ENCODE measurements at regions not wholly inside any gene's neighbourhood (a gene's known extent, or its start where the extent isn't known, plus 50 kb on each side); places are given as distances from the start of the nearest gene placed in this dataset.
A peak's percentile ranks its signal among the peaks of the same experiment; 100 is the strongest.
"Not testable (repeated sequence)": the region's sequence is repeated elsewhere in the genome, so short reads cannot be mapped to it uniquely, and the experiment has no call there.

- DNase-seq = no peak
These were observed 191.3 kb downstream of the OR2B2 start for GRCh38 chr6:27720607-27721580.

- DNase-seq = not testable (repeated sequence)
These were observed 193.2 kb downstream of the OR2B2 start for GRCh38 chr6:27719039-27719438.

- no peak for DNase-seq
These were observed 205.8 kb downstream of the OR2B2 start for GRCh38 chr6:27706431-27706830.

GRCh38 chr6:27700337-27700736, 211.9 kb downstream of the OR2B2 start:
- no peak for DNase-seq

GRCh38 chr6:27694547-27694874, 217.7 kb downstream of the OR2B2 start:
- no peak for DNase-seq

- DNase-seq = peak; percentile 34
These were observed 218.2 kb downstream of the OR2B2 start for GRCh38 chr6:27693766-27694546.

GRCh38 chr6:27692133-27692532, 219.2 kb upstream of the ZNF184 start:
- not testable (repeated sequence) for DNase-seq

GRCh38 chr6:27688014-27688586, 215.2 kb upstream of the ZNF184 start:
- peak; percentile 87 for DNase-seq

GRCh38 chr6:27687154-27688013, 214.5 kb upstream of the ZNF184 start:
- DNase-seq = peak; percentile 75

GRCh38 chr6:27685279-27685678, 212.4 kb upstream of the ZNF184 start:
- no peak for DNase-seq

- DNase-seq = peak; percentile 51
These were observed 211.6 kb upstream of the ZNF184 start for GRCh38 chr6:27684264-27685211.

- DNase-seq = no peak
These were observed 207.2 kb upstream of the ZNF184 start for GRCh38 chr6:27679964-27680694.

GRCh38 chr6:27679308-27679963, 206.5 kb upstream of the ZNF184 start:
- DNase-seq = no peak

GRCh38 chr6:27678469-27678868, 205.6 kb upstream of the ZNF184 start:
- DNase-seq = no peak

- no peak for DNase-seq
These were observed 202.0 kb upstream of the ZNF184 start for GRCh38 chr6:27674882-27675281.

GRCh38 chr6:27672113-27672799, 199.4 kb upstream of the ZNF184 start:
- peak; percentile 25 for DNase-seq

GRCh38 chr6:27669624-27670301, 196.9 kb upstream of the ZNF184 start:
- no peak for DNase-seq

GRCh38 chr6:27669295-27669623, 196.4 kb upstream of the ZNF184 start:
- DNase-seq = no peak
